GM12873 (cell line): ENCODE measurements at regions not wholly inside any gene's neighbourhood (a gene's known extent, or its start where the extent isn't known, plus 50 kb on each side); places are given as distances from the start of the nearest gene placed in this dataset.

ENCODE experiments used
- TF ChIP-seq, protein P1 (sequence below): IDR thresholded peaks from 2 replicates; pipeline ENCODE4 v1.5.1; 2012; ENCODE audit warnings: low read depth, mild to moderate bottlenecking, moderate library complexity, low read length, control low read depth; ENCODE audit not compliant: insufficient read depth; ENCODE audit errors: missing control alignments

- TF ChIP-seq, protein P1, sequence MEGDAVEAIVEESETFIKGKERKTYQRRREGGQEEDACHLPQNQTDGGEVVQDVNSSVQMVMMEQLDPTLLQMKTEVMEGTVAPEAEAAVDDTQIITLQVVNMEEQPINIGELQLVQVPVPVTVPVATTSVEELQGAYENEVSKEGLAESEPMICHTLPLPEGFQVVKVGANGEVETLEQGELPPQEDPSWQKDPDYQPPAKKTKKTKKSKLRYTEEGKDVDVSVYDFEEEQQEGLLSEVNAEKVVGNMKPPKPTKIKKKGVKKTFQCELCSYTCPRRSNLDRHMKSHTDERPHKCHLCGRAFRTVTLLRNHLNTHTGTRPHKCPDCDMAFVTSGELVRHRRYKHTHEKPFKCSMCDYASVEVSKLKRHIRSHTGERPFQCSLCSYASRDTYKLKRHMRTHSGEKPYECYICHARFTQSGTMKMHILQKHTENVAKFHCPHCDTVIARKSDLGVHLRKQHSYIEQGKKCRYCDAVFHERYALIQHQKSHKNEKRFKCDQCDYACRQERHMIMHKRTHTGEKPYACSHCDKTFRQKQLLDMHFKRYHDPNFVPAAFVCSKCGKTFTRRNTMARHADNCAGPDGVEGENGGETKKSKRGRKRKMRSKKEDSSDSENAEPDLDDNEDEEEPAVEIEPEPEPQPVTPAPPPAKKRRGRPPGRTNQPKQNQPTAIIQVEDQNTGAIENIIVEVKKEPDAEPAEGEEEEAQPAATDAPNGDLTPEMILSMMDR = no peak
These were observed 81.5 kb upstream of the CHD1 start for GRCh38 chr5:99010294-99010693.

- TF ChIP-seq, protein P1 = no peak
These were observed 76.7 kb upstream of the CHD1 start for GRCh38 chr5:99005506-99005905.

GRCh38 chr5:99004960-99005359 lies 76.2 kb upstream of the CHD1 start:
- TF ChIP-seq, protein P1 = no peak

GRCh38 chr5:99000876-99001275 lies 72.1 kb upstream of the CHD1 start:
- TF ChIP-seq, protein P1 = no peak

DNA sequence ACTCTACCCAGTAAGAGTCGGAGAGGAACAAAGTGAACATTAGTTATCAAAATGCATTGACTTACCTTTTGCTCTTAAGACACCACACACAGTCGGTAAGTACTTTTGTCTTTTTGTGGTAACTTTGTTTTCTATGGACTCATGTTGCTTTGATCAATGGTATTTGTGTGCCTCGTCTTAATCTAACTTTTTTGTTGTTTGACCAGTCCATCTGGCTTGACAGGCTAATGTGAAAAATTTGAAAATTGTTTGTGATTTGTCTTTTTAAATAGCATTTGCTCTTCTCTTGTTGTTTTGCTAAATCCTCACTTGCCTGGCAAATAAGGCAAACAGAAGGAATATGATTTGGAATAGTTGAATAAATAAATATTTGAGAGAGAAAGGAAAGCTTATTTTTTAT lies 71.4 kb upstream of the CHD1 start:
- TF ChIP-seq, protein P1 = no peak

DNA sequence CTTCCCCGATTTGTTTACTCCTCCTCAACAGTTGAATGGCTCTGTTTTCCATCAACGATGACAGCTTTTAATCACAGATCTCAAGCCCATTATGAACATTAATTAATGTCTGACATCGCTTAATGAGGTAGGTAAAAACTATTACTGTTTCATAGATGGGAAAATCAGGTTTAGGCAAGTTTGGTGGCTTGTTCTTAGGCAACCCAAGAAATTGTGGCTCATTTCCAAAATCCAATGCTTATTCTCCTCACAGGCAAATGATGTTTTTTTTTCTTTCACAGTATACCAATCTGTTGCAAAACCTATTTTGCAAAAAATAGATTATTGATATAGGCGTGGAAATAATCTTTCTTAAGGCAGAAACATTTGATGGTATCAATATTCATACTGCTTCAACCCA lies 70.8 kb upstream of the CHD1 start:
- TF ChIP-seq, protein P1 = no peak

GRCh38 chr5:98997000-98997399 lies 68.2 kb upstream of the CHD1 start:
- TF ChIP-seq, protein P1 = no peak
